HL-60 (cell line): ENCODE measurements at regions not wholly inside any gene's neighbourhood (a gene's known extent, or its start where the extent isn't known, plus 50 kb on each side); places are given as distances from the start of the nearest gene placed in this dataset.

ENCODE experiments used
- CTCF ChIP-seq: IDR thresholded peaks from one replicate; pipeline ENCODE4 v1.5.1; 2011; ENCODE audit warnings: low read length, control low read depth, inconsistent platforms; ENCODE audit not compliant: insufficient read depth
- GABPA ChIP-seq: IDR thresholded peaks from 2 replicates; pipeline ENCODE4 v1.6.1; 2012; ENCODE audit warnings: low read depth
- POLR2AphosphoS5 ChIP-seq: IDR thresholded peaks from 2 replicates; pipeline ENCODE4 v1.6.1; 2012; ENCODE audit warnings: low read depth
- REST ChIP-seq: IDR thresholded peaks from 2 replicates; pipeline ENCODE4 v1.6.1; 2012; ENCODE audit warnings: low read depth; ENCODE audit not compliant: insufficient replicate concordance

GRCh38 chr21:38175306-38175705 lies 81.5 kb upstream of the KCNJ15 start:
- TF ChIP-seq CTCF, result no peak
- TF ChIP-seq GABPA, result no peak
- no peak for TF ChIP-seq POLR2AphosphoS5
- TF ChIP-seq REST, result no peak
